ENCODE measurements at regions not wholly inside any gene's neighbourhood (a gene's known extent, or its start where the extent isn't known, plus 50 kb on each side); places are given as distances from the start of the nearest gene placed in this dataset.

DNA sequence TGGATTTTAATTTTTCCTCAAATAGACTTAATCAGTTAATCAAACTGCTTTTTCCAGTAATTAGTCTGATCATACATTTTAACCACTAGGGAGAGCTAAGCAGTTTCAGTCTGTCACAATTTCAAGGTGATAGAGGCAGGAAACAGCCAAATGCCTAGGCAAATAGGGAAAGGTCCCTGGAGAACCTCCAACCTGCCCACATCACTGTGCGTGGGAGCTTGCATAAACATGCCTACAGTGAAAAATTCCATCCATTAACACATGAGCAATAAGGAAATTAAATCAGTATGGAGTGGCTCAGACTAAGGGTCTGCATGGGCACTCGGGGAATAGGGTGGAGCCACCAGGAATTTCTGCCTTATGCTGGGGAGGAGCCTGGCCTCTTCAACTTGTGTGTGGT is 74.6 kb downstream of the AASDHPPT start:
- no peak overlapping the region for H2AFZ ChIP-seq (ENCODE audit: low read length)
- H3K4me2 ChIP-seq (ENCODE audit: low read length): no peak overlapping the region

DNA sequence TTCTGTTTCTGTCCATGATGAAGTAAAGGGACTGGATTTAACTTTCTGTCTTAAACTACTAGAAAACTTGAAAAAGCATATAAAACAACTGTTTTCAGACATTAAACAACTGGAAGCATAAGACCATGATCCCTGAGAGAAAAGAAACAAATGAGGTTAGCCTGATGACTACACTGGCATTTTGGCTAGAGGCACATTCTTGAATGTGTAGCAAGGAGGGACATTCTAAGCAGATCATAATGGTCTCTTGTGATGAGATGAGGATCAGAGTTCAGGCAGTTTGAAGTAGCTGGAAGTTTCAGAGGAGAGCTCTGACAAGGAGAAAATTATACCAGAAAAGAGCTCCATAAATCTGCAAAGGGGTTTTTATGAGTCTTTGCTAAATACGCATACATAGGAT is 75.4 kb downstream of the AASDHPPT start:
- H3K27ac ChIP-seq (ENCODE audit: low read depth, low read length, poor library complexity, severe bottlenecking): no peak overlapping the region
- no peak overlapping the region for H3K9ac ChIP-seq (ENCODE audit: low read length)
- H3K9me2 ChIP-seq (ENCODE audit: low read depth, low read length): no peaks in the 10 kb centered on the region
- H3K4me3 ChIP-seq (ENCODE audit: low read depth, low read length, poor library complexity, severe bottlenecking): no peak overlapping the region
- H3K4me2 ChIP-seq (ENCODE audit: low read length): no peak overlapping the region
- no peaks in the 10 kb centered on the region for H4K20me1 ChIP-seq (ENCODE audit: insufficient read depth, low read length)
- no peaks in the 10 kb centered on the region for H3K4me1 ChIP-seq (ENCODE audit: insufficient read depth, low read length, severe bottlenecking)
- H3F3A ChIP-seq (ENCODE audit: insufficient read depth, low read length): no peaks in the 10 kb centered on the region
- H2AFZ ChIP-seq (ENCODE audit: low read length): no peak overlapping the region
- TF ChIP-seq EZH2 (IDR thresholded peaks at IDR 0.05; ENCODE audit: borderline replicate concordance, low read length): no peak
- TF ChIP-seq, protein P1, sequence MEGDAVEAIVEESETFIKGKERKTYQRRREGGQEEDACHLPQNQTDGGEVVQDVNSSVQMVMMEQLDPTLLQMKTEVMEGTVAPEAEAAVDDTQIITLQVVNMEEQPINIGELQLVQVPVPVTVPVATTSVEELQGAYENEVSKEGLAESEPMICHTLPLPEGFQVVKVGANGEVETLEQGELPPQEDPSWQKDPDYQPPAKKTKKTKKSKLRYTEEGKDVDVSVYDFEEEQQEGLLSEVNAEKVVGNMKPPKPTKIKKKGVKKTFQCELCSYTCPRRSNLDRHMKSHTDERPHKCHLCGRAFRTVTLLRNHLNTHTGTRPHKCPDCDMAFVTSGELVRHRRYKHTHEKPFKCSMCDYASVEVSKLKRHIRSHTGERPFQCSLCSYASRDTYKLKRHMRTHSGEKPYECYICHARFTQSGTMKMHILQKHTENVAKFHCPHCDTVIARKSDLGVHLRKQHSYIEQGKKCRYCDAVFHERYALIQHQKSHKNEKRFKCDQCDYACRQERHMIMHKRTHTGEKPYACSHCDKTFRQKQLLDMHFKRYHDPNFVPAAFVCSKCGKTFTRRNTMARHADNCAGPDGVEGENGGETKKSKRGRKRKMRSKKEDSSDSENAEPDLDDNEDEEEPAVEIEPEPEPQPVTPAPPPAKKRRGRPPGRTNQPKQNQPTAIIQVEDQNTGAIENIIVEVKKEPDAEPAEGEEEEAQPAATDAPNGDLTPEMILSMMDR (IDR thresholded peaks at IDR 0.05; ENCODE audit: low read length): no peak
- no peaks in the 10 kb centered on the region for H3K79me2 ChIP-seq (ENCODE audit: insufficient read depth, low read length)
- H3K36me3 ChIP-seq (ENCODE audit: insufficient read depth, low read length): no peaks in the 10 kb centered on the region
- H3K9me3 ChIP-seq (ENCODE audit: low read length): no peaks in the 10 kb centered on the region
- H3K27me3 ChIP-seq (ENCODE audit: insufficient read depth, low read length): no peaks in the 10 kb centered on the region

More for the DNA sequence above, 74.6 kb downstream of the AASDHPPT start:
- Histone ChIP-seq H3K9me2 (ENCODE audit: low read depth, low read length) (no peaks in the 10 kb centered on the region), H3K9me3 (ENCODE audit: low read length) (no peaks in the 10 kb centered on the region), H3K27ac (ENCODE audit: low read depth, low read length, poor library complexity, severe bottlenecking) (no peak overlapping the region), H3F3A (ENCODE audit: insufficient read depth, low read length) (no peaks in the 10 kb centered on the region), H3K27me3 (ENCODE audit: insufficient read depth, low read length) (no peaks in the 10 kb centered on the region), H3K79me2 (ENCODE audit: insufficient read depth, low read length) (no peaks in the 10 kb centered on the region), H3K36me3 (ENCODE audit: insufficient read depth, low read length) (no peaks in the 10 kb centered on the region), H3K4me3 (ENCODE audit: low read depth, low read length, poor library complexity, severe bottlenecking) (no peak overlapping the region), H4K20me1 (ENCODE audit: insufficient read depth, low read length) (no peaks in the 10 kb centered on the region), H3K9ac (ENCODE audit: low read length) (no peak overlapping the region), H3K4me1 (ENCODE audit: insufficient read depth, low read length, severe bottlenecking) (no peaks in the 10 kb centered on the region)
- no peak for TF ChIP-seq EZH2 (IDR thresholded peaks at IDR 0.05; ENCODE audit: borderline replicate concordance, low read length)
- TF ChIP-seq, protein P1 (IDR thresholded peaks at IDR 0.05; ENCODE audit: low read length): no peak

DNA sequence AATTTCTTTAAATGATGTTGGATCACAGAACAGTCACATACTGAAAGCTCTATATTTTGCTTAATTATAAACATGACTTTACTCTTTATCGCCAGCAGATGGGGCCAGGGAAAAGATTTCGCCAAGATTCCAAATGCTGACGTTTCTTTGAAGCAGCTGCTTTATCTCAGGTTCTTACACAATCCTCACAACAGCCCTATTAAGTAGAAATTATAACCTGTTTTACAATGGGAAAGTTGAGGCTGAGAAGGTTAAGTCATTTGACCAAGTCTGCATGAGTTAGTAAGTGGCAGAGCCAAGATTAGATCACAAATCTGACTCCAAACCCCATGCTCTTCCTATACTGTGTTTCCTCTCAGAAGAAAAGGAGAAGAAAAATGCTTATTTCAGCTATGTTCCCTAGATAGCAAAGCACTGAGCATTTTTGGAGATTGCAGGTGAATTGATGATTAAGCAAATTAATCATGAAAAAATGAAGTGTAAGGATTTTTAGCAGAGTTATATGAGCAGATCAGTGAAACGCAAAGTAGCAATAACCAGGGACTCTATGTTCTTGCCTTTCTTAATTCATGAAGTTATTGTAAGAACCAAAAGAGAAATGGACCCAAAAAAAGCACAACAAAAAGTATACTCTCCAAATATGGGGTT is 79.0 kb downstream of the AASDHPPT start:
- Histone ChIP-seq H3K79me2 (ENCODE audit: insufficient read depth, low read length) (no peaks in the 10 kb centered on the region), H3K4me1 (ENCODE audit: insufficient read depth, low read length, severe bottlenecking) (no peaks in the 10 kb centered on the region), H3K27me3 (ENCODE audit: insufficient read depth, low read length) (no peaks in the 10 kb centered on the region), H3F3A (ENCODE audit: insufficient read depth, low read length) (no peaks in the 10 kb centered on the region), H3K4me2 (ENCODE audit: low read length) (no peak overlapping the region), H3K9ac (ENCODE audit: low read length) (no peak overlapping the region), H3K9me2 (ENCODE audit: low read depth, low read length) (no peaks in the 10 kb centered on the region), H3K4me3 (ENCODE audit: low read depth, low read length, poor library complexity, severe bottlenecking) (no peak overlapping the region), H3K27ac (ENCODE audit: low read depth, low read length, poor library complexity, severe bottlenecking) (no peak overlapping the region), H4K20me1 (ENCODE audit: insufficient read depth, low read length) (no peaks in the 10 kb centered on the region), H3K36me3 (ENCODE audit: insufficient read depth, low read length) (no peaks in the 10 kb centered on the region), H2AFZ (ENCODE audit: low read length) (no peak overlapping the region), H3K9me3 (ENCODE audit: low read length) (0 out of 2 replicates have a peak, but pooled peaks cover 2% of the 10 kb centered on the region)
- TF ChIP-seq, protein P1 (IDR thresholded peaks at IDR 0.05; ENCODE audit: low read length): peak; percentile 58
- TF ChIP-seq EZH2 (IDR thresholded peaks at IDR 0.05; ENCODE audit: borderline replicate concordance, low read length): no peak
